Sciatic nerve (tissue), 2 donors: ENCODE measurements at regions not wholly inside any gene's neighbourhood (a gene's known extent, or its start where the extent isn't known, plus 50 kb on each side); places are given as distances from the start of the nearest gene placed in this dataset.

Experiments used
- ATAC-seq: fragments of 200-7000 bp; cut with Tn5 transposase; one replicate; pipeline ENCODE4 v1.9.1; 2020; ENCODE audit warnings: mild to moderate bottlenecking, moderate library complexity
- DNase-seq: peaks from one replicate; pipeline ENCODE4 v3.0.0-alpha.2; 2020; ENCODE audit warnings: low spot score
- intact Hi-C: fragments of 100-400 bp; cut with DNase I; formaldehyde crosslinking; loops from one replicate; pipeline ENCODE4 v1.14.2; 2022
- donor health status: DM: no; HTN: no; CAD: no.
- donor health status: DM: no; HTN: no; CAD: no.

- DNase-seq = no peak
- ATAC-seq = no peak
- intact Hi-C loops = no loop called here
These were observed 300.1 kb upstream of the SASH1 start for GRCh38 chr6:148042536-148042935.

- ATAC-seq = no peak
- no peak for DNase-seq
- intact Hi-C loops = no loop called here
These were observed 298.3 kb upstream of the SASH1 start for GRCh38 chr6:148044261-148044751.

DNA sequence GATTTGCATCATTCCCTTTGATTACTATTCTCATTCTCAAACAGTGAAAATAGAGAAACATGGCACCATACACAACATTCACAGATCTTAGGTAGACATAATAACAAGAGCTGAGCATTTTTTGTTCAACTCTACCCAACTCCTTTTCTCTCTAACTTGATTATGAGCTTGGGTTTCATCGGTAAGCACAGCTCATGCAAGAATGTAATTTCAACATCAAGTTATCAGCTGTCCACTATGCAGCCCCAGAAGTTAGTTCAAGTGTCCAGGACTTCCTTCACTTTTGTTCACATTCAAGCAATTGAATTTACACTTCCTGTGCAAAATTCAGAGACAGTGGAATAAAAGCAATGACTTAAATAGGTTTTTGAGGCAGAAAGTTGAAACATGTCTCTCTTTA lies 297.7 kb upstream of the SASH1 start:
- no peak for DNase-seq
- intact Hi-C loops = no loop called here
- ATAC-seq = no peak

GRCh38 chr6:148053209-148053608 lies 289.4 kb upstream of the SASH1 start:
- DNase-seq (no peak), ATAC-seq (no peak)
- intact Hi-C loops = no loop called here

DNA sequence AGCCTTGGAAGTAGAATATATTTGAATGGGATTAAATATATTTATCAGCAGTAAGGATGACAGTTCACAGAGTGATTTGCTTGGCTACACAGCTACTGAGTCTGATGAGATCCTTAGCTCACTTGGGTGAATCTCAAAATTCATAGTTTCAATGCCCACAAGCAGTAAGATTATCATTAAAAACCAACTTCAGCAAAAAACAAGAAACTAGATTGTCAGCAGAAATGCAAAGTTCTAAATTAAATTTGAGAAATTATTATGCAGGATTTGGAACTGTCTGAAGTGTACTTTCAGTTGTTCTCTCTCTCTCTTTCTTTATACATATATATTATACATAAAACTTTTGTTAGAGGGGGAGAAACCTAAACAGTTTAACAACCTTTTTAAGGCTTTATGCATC lies 288.8 kb upstream of the SASH1 start:
- DNase-seq = no peak
- intact Hi-C loops = no loop called here
- ATAC-seq = no peak

DNA sequence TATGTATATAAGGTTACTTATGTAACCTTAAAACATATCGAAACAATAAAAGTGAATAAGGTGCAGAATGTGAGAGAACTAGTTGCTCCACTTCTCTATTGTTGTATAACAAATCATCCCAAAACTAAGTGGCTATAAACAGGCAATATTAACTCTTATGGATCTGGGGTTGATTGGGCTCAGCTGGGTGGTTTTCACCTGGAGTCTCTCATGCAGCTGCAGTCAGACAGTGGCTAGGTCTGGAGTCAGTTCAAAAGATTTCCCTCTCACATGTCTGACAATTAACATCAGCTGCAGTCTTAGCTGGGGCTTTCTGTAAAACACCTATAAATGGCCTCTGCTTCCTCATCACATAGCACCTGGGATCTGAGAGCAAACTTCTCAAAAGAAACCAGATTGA lies 288.4 kb upstream of the SASH1 start:
- ATAC-seq (no peak), DNase-seq (no peak)
- intact Hi-C loops = no loop called here

- ATAC-seq (no peak), DNase-seq (no peak)
- intact Hi-C loops = no loop called here
These were observed 287.2 kb upstream of the SASH1 start for GRCh38 chr6:148055419-148055818.

GRCh38 chr6:148059869-148060268 lies 282.8 kb upstream of the SASH1 start:
- ATAC-seq = no peak
- intact Hi-C loops = no loop called here
- DNase-seq = no peak

GRCh38 chr6:148064406-148065134 lies 278.1 kb upstream of the SASH1 start:
- DNase-seq (no peak), ATAC-seq (no peak)
- intact Hi-C loops = no loop called here

DNA sequence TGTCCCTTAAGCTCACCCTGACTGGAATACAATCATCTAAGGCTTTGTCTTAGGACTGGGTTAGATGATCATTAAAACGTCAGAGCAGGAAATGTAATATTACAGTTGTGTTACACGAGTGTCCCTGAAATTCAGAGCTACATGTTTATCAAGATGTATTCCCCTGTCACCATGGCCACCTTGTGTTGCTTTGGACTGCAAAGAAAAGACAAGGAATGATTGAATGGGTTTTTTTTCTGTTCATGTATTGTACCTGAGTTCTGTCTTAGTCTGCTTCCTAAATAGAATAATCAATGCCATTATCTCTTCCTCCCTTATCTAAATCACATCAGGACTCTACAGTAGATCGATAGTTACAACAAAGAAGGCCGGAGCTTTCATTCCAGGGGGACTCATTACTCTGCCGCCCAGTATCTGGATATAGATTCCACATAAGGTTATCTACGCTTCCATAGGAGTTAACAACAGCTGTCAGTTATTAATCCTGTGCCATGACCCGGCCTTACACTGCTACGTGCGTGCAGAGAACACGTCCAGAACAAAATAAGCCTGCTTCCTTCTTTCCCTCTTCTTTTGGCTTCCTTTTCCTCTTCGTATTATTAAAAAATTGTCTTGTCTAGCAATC lies 274.1 kb upstream of the SASH1 start:
- intact Hi-C loops = no loop called here
- DNase-seq = no peak
- ATAC-seq = no peak

DNA sequence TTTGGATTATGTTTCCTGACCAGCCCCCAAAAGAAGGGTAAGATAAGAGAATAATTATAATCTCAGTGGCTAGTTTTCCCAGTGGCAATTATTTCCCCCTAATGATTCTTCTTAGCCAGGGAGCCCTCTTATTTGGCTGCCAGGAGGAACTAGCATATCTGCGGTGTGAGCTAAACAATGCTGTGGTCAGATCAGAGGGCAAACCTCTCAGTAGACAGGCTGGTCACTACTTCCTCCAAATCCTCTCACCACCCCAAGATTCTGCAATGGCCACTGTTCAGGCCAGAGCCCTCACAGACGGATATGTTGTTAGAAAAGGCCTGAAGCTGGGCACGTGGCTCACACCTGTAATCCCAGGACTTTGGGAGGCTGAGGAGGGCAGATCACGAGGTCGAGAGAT lies 273.4 kb upstream of the SASH1 start:
- intact Hi-C loops = no loop called here
- ATAC-seq = no peak

GRCh38 chr6:148074291-148074690 lies 268.3 kb upstream of the SASH1 start:
- ATAC-seq (no peak), DNase-seq (no peak)
- intact Hi-C loops = no loop called here

More for the DNA sequence above, 273.4 kb upstream of the SASH1 start:
- DNase-seq = no peak

GRCh38 chr6:148074738-148075137 lies 267.9 kb upstream of the SASH1 start:
- DNase-seq (no peak), ATAC-seq (no peak)
- intact Hi-C loops = no loop called here

DNA sequence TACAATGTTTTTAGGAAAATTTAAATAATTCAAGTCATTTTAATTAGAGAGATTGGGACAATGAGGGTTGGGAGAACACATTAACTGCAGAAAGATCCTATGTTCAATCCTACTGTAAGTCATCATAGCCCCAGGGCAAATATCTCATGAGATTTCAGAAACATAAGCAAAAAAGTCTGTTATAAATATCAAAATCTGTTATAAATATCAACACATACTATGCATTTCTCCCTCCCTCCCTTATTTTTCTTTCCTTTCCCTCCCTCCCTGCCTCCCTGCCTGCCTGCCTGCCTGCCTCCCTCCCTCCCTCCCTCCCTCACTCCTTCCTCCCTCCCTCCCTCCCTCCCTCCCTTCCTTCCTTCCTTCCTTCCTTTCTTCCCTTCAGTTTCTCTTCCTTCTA lies 267.3 kb upstream of the SASH1 start:
- ATAC-seq = no peak
- intact Hi-C loops = no loop called here
- no peak for DNase-seq

GRCh38 chr6:148076051-148076450 lies 266.6 kb upstream of the SASH1 start:
- ATAC-seq (no peak), DNase-seq (no peak)
- intact Hi-C loops = no loop called here

DNA sequence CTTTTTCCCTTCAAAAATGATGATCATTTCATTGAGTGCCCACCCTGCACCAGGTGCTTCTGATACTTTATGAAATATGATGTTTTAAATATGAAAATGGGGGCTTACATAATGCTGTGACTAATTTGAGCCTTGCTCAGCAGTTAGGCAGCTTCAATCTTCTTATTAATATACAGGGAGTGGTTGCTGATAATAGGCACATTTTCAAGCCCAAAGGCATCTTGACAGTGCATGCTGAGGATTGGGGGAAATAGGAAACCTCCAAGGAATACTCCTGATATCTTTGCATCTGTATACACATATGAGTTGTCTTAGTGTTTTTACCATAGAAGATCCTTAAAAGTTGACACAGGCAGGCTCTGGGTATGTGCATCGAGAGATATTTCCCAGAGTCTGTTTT lies 262.3 kb upstream of the SASH1 start:
- DNase-seq (no peak), ATAC-seq (no peak)
- intact Hi-C loops = no loop called here

DNA sequence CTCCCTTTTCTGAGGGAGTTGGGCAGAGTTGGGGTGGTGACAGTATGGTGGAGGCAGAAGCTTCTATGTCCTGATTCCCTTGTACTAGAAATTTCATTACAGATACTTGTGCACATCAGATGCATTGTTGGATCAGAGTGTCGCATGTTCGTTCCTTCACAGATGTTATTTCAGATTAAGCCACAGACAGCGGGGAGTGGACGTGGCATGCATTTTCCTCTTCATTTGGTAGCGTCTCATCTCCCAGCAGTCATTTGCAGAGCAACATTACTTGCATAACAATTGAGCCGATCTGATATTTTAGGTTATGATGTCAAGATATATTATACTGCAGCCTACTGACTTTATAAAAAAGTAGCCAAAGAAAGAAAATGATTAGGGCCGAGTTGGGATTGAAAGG lies 261.6 kb upstream of the SASH1 start:
- ATAC-seq = no peak

DNA sequence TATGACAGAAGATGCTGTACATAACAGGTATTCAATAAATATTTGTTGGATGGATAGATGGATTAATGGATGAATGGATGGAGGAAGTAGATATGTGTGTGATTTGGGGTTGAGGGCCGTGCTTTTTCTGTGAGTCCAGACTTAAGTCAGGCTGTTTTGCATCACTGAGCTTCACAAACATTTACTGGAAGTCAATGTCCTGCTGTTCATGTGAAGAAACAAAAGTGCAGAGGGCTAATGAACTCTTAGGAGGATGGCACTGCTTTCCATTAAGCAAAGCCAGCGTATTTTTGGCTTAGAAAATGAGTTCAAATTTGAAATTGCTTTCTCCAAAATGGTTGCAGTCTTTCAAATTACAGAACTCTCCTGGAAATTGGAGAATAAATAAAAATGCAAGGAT lies 260.6 kb upstream of the SASH1 start:
- DNase-seq (no peak), ATAC-seq (no peak)
- intact Hi-C loops = no loop called here

More for the DNA sequence above, 261.6 kb upstream of the SASH1 start:
- intact Hi-C loops = no loop called here
- DNase-seq = no peak

DNA sequence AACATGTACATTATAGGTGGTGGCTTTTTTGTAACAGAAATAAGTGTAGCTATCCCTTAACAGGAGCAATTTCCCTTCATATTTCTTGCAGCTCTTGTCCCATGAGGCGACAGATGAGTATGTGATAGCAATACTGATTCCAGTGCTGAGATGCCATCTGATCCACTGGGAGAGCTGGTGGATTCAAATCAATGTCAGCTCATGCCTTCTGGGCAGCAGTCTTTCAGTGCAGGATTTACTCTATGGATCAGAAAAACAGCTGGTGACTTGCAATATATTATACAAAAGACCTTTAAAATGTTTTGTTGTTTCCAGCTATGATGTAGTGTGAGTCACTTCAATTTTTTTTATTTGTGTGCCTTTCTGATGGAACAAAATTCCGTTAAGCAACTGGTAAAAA lies 259.9 kb upstream of the SASH1 start:
- no peak for ATAC-seq
- intact Hi-C loops = no loop called here
- no peak for DNase-seq

DNA sequence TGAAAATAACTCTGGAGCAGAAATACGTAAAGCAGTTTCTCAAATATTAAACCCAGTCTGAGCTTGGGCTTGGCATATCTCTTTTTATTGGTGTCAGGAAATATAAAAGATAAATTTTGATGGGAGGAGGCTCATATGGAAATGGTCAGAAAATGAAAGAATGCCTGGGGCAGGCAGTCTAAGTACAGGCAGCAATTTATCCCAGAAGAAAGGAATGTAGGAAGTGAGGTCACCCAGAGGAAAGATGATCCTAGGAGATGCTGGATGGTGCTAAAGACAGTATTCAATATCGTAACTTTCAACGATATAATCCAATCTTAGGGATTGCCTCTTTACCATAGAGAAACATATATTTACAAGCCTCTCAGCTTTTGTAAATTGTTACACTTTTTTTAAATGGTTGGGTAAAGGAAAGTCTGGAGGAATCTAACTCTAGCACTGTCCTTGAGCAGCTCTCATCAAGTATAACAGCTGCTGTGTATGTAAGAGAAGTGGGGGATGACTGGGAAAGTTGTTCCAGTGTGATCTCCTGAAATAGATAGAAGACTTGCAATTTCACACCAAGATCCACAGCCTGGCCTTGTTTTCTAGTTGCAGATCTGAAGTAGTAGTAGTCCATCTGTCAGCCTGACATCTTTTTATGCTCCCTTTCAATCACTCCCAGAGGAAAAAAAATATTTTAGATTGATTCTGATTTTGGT lies 256.9 kb upstream of the SASH1 start:
- ATAC-seq = no peak
- DNase-seq = no peak
- intact Hi-C loops = no loop called here
